ENCODE measurements at regions not wholly inside any gene's neighbourhood (a gene's known extent, or its start where the extent isn't known, plus 50 kb on each side); places are given as distances from the start of the nearest gene placed in this dataset.

DNA sequence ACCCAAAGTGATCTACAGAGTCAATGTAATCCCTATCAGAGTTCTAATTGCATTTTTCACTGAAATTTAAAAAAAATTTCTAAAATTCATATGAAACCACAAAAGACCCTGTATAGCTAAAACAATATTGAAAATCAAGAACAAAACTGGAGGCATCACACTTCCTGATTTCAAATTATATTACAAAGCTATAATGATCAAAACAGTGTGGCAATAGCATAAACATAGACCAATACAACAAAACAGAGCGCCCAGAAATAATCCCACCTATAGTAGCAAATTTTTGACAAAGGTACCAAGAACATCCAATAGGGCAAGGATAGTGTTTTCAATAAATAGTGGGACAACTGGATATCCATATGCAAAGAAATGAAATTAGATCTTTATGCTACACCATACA lies 59.4 kb upstream of the PRKG2 start:
- H3K36me3 ChIP-seq (ENCODE audit: control insufficient read depth, insufficient read depth, low read length): no peaks in the 10 kb centered on the region
- no peak for DNase-seq
- H3K4me3 ChIP-seq (ENCODE audit: low read length): no peak overlapping the region
- H3K27me3 ChIP-seq (ENCODE audit: control insufficient read depth, insufficient read depth, low read length): no peaks in the 10 kb centered on the region
- WGBS (ENCODE audit: insufficient coverage): no CpG with 5 or more reads among the region's 1 CpG
- no peak overlapping the region for H3K27ac ChIP-seq (ENCODE audit: low read length)
- H3K4me1 ChIP-seq (ENCODE audit: control insufficient read depth, insufficient read depth, low read length): no peaks in the 10 kb centered on the region
- H3K9me3 ChIP-seq (replicated peaks; ENCODE audit: control insufficient read depth, low read depth, low read length): no peaks in the 10 kb centered on the region

DNA sequence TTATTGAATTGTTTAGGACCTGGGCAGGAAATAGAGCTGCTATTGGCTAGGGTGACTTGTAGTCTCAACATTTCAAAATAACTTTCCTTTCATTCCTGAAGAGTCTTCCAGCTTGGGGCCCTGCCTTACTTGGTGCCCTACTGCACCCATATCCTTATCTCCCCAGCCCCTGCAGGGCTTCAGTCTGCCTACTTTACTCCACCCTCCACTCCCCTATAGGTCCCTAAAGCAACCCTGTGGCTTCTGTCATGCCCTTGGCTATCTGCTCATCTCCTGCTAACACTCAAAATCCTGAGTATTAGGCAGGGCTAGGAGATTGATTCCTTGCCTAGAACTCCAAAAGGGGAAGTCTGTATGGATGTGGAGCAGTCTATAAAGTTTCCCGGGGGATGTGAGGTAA lies 57.6 kb upstream of the PRKG2 start:
- no CpG with 5 or more reads among the region's 1 CpG for WGBS (ENCODE audit: insufficient coverage)
- no peaks in the 10 kb centered on the region for H3K36me3 ChIP-seq (ENCODE audit: control insufficient read depth, insufficient read depth, low read length)

More for the DNA sequence above, 57.6 kb upstream of the PRKG2 start:
- Histone ChIP-seq H3K27ac (ENCODE audit: low read length) (no peak overlapping the region), H3K9me3 (replicated peaks; ENCODE audit: control insufficient read depth, low read depth, low read length) (no peaks in the 10 kb centered on the region), H3K4me1 (ENCODE audit: control insufficient read depth, insufficient read depth, low read length) (no peaks in the 10 kb centered on the region), H3K27me3 (ENCODE audit: control insufficient read depth, insufficient read depth, low read length) (no peaks in the 10 kb centered on the region), H3K4me3 (ENCODE audit: low read length) (no peak overlapping the region)
- DNase-seq: no peak
